ENCODE measurements at regions not wholly inside any gene's neighbourhood (a gene's known extent, or its start where the extent isn't known, plus 50 kb on each side); places are given as distances from the start of the nearest gene placed in this dataset.

DNA sequence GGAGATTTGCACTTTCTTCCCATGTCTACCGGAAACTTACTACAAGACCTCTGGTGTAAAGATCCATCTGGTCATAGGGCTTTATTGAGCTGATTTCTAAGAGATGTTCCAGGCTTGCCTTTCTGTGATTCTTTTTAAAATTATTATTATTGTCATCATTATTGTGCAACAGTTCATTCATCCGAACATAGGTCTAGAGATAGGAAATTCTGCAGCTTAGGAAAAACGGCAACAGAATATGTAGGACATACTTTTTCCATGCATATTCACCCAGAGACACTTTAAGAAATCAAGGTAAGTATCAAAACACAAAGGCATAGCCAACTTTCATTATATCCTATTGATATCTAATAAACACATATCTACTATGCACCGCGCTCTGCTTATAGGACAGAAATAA, 378.2 kb upstream of the KLF4 start:
- intact Hi-C loops (cut with DNase I; ENCODE audit: low total_unique reads), result no loop called here
- no peaks in the 10 kb centered on the region for H3K9me3 ChIP-seq
- H3K36me3 ChIP-seq, result no peaks in the 10 kb centered on the region
- H3K27ac ChIP-seq, result no peak overlapping the region
- peaks cover 0 to 11% (median 0%) of the 10 kb centered on the region in 4 donors for H3K4me1 ChIP-seq
- no peaks in the 10 kb centered on the region for H3K27me3 ChIP-seq
- no peak for TF ChIP-seq CTCF (IDR thresholded peaks at IDR 0.05)
- H3K4me3 ChIP-seq, result no peak overlapping the region
- no peak for DNase-seq

DNA sequence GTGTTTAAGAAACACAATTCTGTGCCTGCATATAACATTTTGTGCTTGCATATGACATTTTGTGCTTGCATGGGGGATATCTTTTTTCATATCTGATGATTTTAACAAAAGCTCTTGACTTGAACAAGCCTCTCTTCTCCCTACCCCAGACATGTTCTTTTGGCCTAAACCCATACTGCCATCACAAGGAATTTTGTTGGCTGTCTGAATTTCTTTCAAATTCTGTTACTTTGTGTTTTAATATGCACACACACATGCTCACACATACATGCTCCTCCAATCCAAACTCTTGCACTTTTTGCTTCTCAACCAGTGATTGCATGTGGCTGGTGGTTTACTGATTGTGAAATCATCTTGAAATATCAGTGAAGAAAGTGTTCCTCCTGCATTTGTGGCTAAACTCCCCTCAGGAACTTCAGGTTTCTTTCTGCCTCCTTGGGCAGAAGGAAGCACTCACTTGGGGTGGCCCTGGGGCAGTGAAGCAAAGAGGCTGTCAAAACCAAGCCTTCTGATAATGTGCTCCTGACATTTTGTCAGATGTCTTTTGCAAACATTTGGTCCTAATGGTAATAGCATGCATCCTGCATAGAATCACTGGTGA, 377.2 kb upstream of the KLF4 start:
- Histone ChIP-seq H3K27ac (no peak overlapping the region), H3K4me1 (peaks cover 0 to 11% (median 0%) of the 10 kb centered on the region in 4 donors), H3K27me3 (no peaks in the 10 kb centered on the region), H3K4me3 (no peak overlapping the region), H3K36me3 (no peaks in the 10 kb centered on the region), H3K9me3 (no peaks in the 10 kb centered on the region)
- DNase-seq, result no peak
- intact Hi-C loops (cut with DNase I; ENCODE audit: low total_unique reads), result no loop called here
- TF ChIP-seq CTCF (IDR thresholded peaks at IDR 0.05), result no peak

GRCh38 chr9:107863396-107863795, 373.8 kb upstream of the KLF4 start:
- no peak for TF ChIP-seq CTCF (IDR thresholded peaks at IDR 0.05)
- H3K4me1 ChIP-seq, result peaks cover 0 to 11% (median 0%) of the 10 kb centered on the region in 4 donors
- no peaks in the 10 kb centered on the region for H3K36me3 ChIP-seq
- intact Hi-C loops (cut with DNase I; ENCODE audit: low total_unique reads), result no loop called here
- H3K27me3 ChIP-seq, result no peaks in the 10 kb centered on the region
- H3K4me3 ChIP-seq, result no peak overlapping the region
- no peak overlapping the region for H3K27ac ChIP-seq
- DNase-seq, result no peak
- H3K9me3 ChIP-seq, result no peaks in the 10 kb centered on the region

- Histone ChIP-seq H3K36me3 (no peaks in the 10 kb centered on the region), H3K4me3 (no peak overlapping the region), H3K27me3 (no peaks in the 10 kb centered on the region), H3K4me1 (peaks cover 0 to 11% (median 0%) of the 10 kb centered on the region in 4 donors), H3K27ac (no peak overlapping the region), H3K9me3 (no peaks in the 10 kb centered on the region)
- DNase-seq, result no peak
- TF ChIP-seq CTCF (IDR thresholded peaks at IDR 0.05), result no peak
- intact Hi-C loops (cut with DNase I; ENCODE audit: low total_unique reads), result no loop called here
Measured at GRCh38 chr9:107862881-107863280, 373.3 kb upstream of the KLF4 start.

DNA sequence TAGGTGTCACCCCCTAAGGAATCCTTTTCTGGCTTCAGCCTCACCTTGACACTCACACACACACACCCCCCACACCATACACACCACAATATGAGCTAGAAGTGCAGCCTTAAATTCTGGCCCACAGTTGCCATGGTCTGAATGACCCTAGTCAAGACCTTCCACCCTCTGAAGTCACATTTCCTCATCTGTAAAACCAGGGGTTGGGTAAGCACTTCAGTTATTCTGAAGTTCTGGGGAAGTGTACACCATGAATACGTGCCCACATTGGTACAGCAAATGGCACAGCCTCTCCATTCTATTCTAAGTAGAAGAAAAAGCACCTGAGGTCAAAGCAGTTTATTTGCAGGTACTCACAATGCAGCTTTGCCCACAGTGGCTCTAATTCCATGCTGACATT, 372.8 kb upstream of the KLF4 start:
- no peak for DNase-seq
- H3K4me1 ChIP-seq, result peaks cover 0 to 11% (median 0%) of the 10 kb centered on the region in 4 donors
- intact Hi-C loops (cut with DNase I; ENCODE audit: low total_unique reads), result no loop called here
- TF ChIP-seq CTCF (IDR thresholded peaks at IDR 0.05), result no peak
- no peaks in the 10 kb centered on the region for H3K36me3 ChIP-seq
- no peak overlapping the region for H3K4me3 ChIP-seq
- H3K27me3 ChIP-seq, result no peaks in the 10 kb centered on the region
- no peak overlapping the region for H3K27ac ChIP-seq
- no peaks in the 10 kb centered on the region for H3K9me3 ChIP-seq

GRCh38 chr9:107861075-107861474, 371.5 kb upstream of the KLF4 start:
- Histone ChIP-seq H3K4me1 (peaks cover 0 to 11% (median 0%) of the 10 kb centered on the region in 4 donors), H3K27ac (no peak overlapping the region), H3K9me3 (peaks cover 0 to 6% (median 0%) of the 10 kb centered on the region in 3 donors), H3K36me3 (no peaks in the 10 kb centered on the region), H3K4me3 (no peak overlapping the region), H3K27me3 (no peaks in the 10 kb centered on the region)
- no peak for TF ChIP-seq CTCF (IDR thresholded peaks at IDR 0.05)
- no peak for DNase-seq
- intact Hi-C loops (cut with DNase I; ENCODE audit: low total_unique reads), result no loop called here
